Esophagus squamous epithelium (tissue), 5 donors: ENCODE measurements at regions not wholly inside any gene's neighbourhood (a gene's known extent, or its start where the extent isn't known, plus 50 kb on each side); places are given as distances from the start of the nearest gene placed in this dataset.

Source experiments
- DNase-seq: peaks from one replicate; lab custom pipeline; 2025; lab: John Stamatoyannopoulos, UW
- H3K27ac ChIP-seq, 4 donors: fragments of 200-600 bp; sonication (generic); one replicate each; pipeline ENCODE4 v1.5.1; 2016 to 2019; ENCODE audit warnings: mild to moderate bottlenecking in 1 of 4
- H3K27me3 ChIP-seq, 4 donors: fragments of 200-600 bp; sonication (generic); 1 replicate in 3 of 4; 2 replicates in 1 of 4; pipeline versions ENCODE4 v1.5.1 to v1.6.0; 2017 to 2021; ENCODE audit warnings: antibody characterized with exemption in 1 of 4
- H3K36me3 ChIP-seq, 3 donors: fragments of 200-600 bp; sonication (generic); one replicate each; pipeline ENCODE4 v1.5.1; 2016 to 2019
- H3K4me1 ChIP-seq, 3 donors: fragments of 200-600 bp; sonication (generic); one replicate each; pipeline ENCODE4 v1.5.1; 2017 to 2019
- H3K4me3 ChIP-seq, 4 donors: fragments of 200-600 bp; sonication (generic); 1 replicate in 3 of 4; 2 replicates in 1 of 4; pipeline ENCODE4 v1.5.1; 2016 to 2019; ENCODE audit warnings: mild to moderate bottlenecking in 2 of 4, moderate library complexity in 1 of 4
- H3K9me3 ChIP-seq, 3 donors: fragments of 200-600 bp; sonication (generic); one replicate each; pipeline ENCODE4 v1.5.1; 2016 to 2019
- POLR2A ChIP-seq, 4 donors: fragments of 450-650 bp; IDR thresholded peaks; one replicate each; pipeline ENCODE4 v1.6.1; 2017; ENCODE audit warnings: antibody characterized with exemption in 4 of 4, mild to moderate bottlenecking in 4 of 4, moderate library complexity in 3 of 4
- WGBS, 2 donors: methylation state at CpG; one replicate each; pipeline ENCODE4 v1.1.5; 2018; 5-methylcytosine and 5-hydroxymethylcytosine counted together
- intact Hi-C: fragments of 100-400 bp; cut with DNase I; formaldehyde crosslinking; loops from one replicate; pipeline ENCODE4 v1.15.0; 2022
- TF ChIP-seq, protein P1 (sequence below), 6 experiments: fragments of 450-650 bp in 4 of 6; fragments of 200-600 bp in 2 of 6; sonication (generic) in 2 of 6; IDR thresholded peaks; one replicate each; pipeline ENCODE4 v1.5.1; 2016 to 2019; ENCODE audit warnings: antibody characterized with exemption in 6 of 6, mild to moderate bottlenecking in 4 of 6, moderate library complexity in 4 of 6
- donor health status: DM: yes; HTN: yes; CAD: no.

DNA sequence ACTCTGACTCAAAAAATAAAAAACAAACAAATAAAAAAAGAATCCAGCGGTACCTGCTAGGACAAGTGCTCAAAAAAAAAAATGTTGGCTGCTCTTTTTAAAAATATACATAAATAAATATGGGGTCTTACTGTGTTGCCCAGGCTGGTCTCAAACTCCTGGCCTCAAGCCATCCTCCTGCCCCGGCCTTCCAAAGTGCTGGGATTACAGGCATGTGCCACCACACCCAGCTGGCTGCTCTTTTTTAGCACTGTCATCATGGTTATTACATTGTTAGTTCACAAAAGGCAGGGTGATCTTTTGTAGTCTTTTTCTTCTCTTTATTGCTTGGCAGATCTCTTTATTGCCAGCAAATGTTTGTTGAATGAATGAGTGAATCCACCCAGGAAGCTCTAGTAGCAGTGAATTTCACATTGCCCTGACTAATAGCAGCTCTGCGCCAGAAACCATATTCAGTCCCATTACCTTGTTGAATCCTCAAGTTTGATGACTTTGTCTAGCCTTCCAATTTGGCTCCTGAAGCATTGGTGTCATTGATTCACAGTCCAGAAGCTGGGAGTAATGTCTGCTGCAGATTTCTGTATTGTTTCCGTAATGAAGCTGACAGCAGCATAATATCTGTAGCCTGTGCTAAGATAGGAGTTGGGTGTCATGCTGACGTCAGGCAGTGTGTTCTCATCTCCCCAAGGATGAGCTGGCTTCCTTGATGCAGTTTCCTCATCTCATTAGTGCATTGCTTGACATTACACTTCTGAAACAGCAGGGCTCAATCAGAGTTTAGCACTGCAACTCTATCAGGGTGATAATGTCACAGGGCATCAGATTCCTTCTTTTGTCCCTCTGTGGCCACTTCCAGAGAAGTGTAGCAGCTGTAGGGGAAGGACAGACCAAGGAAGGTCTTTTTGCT is 84.9 kb upstream of the TGM3 start:
- Histone ChIP-seq H3K4me1 (peaks cover 9 to 39% (median 10%) of the 10 kb centered on the region in 3 donors), H3K9me3 (no peaks in the 10 kb centered on the region), H3K4me3 (no peak overlapping the region), H3K36me3 (no peaks in the 10 kb centered on the region), H3K27ac (peak overlapping the region; percentile 34 to 84 (median 66)), H3K27me3 (peaks cover 0 to 48% (median 0%) of the 10 kb centered on the region in 4 donors)
- 51 to 63% methylated on average over 5 of the region's 5 CpGs for WGBS, 2 donors
- intact Hi-C loops, result no loop called here
- no peak for DNase-seq
- TF ChIP-seq, protein P1, sequence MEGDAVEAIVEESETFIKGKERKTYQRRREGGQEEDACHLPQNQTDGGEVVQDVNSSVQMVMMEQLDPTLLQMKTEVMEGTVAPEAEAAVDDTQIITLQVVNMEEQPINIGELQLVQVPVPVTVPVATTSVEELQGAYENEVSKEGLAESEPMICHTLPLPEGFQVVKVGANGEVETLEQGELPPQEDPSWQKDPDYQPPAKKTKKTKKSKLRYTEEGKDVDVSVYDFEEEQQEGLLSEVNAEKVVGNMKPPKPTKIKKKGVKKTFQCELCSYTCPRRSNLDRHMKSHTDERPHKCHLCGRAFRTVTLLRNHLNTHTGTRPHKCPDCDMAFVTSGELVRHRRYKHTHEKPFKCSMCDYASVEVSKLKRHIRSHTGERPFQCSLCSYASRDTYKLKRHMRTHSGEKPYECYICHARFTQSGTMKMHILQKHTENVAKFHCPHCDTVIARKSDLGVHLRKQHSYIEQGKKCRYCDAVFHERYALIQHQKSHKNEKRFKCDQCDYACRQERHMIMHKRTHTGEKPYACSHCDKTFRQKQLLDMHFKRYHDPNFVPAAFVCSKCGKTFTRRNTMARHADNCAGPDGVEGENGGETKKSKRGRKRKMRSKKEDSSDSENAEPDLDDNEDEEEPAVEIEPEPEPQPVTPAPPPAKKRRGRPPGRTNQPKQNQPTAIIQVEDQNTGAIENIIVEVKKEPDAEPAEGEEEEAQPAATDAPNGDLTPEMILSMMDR (IDR thresholded peaks at IDR 0.05), result peak in 2 of 6 experiments; percentile 9 to 45
- TF ChIP-seq POLR2A (IDR thresholded peaks at IDR 0.05), result no peak

DNA sequence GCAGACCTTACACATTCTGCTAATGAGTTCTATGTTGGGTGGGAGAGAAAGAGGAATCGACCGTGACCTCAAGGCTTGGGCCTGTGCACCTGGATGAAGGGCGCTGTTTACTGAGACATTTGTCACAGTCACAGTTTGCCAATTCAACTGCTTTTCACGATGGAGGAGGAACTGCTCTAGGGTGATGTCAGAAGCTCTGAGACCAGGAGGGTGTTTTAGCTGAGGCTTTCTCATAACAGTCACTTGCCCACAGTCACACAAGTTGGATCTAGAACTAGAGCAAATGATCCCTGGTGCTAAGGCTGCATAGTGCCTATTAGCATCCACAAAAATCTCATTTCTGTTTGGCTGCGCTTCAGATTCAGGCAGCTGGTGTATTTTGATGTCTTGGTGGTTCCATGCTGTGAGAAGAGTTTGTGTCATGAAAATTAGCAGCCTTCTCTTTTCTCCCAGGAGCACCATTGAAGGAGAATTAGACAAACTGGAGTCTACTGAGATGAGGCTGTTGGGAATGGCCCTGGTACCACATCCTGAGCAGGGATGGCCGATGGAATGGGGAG is 83.3 kb upstream of the TGM3 start:
- Histone ChIP-seq H3K36me3 (no peaks in the 10 kb centered on the region), H3K27me3 (peaks cover 0 to 34% (median 0%) of the 10 kb centered on the region in 4 donors), H3K9me3 (no peaks in the 10 kb centered on the region), H3K4me1 (peaks cover 3 to 29% (median 5%) of the 10 kb centered on the region in 3 donors), H3K4me3 (no peak overlapping the region), H3K27ac (peak overlapping the region in 2 of 4 donors; percentile 71 to 84)
- intact Hi-C loops, result no loop called here
- 70 to 76% methylated on average over 5 to 6 of the region's 6 CpGs for WGBS, 2 donors
- TF ChIP-seq, protein P1 (IDR thresholded peaks at IDR 0.05), result no peak
- no peak for TF ChIP-seq POLR2A (IDR thresholded peaks at IDR 0.05)
- DNase-seq, result no peak

DNA sequence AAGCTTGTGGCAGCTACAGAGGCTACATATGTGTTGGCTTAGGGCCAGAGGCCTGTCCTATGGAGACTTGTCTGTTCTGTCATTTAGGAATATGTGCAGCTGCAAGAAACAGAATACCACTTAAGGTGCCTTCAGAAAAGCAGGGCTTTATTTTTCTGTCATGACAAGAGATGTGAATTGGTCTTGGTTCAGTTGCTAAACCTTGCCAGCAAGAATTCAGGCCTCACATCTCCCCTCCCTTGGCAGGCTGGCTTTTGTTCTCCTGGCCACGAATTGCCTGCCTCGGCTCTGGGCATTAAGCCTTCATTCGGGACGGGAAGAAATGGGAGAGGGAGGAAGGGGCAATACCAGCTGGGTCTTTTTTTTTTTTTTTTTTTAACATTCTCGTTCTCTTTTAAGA is 82.4 kb upstream of the TGM3 start:
- Histone ChIP-seq H3K27ac (no peak overlapping the region), H3K9me3 (no peaks in the 10 kb centered on the region), H3K36me3 (no peaks in the 10 kb centered on the region), H3K27me3 (peaks cover 0 to 29% (median 0%) of the 10 kb centered on the region in 4 donors), H3K4me1 (peaks cover 0 to 24% (median 0%) of the 10 kb centered on the region in 3 donors), H3K4me3 (no peak overlapping the region)
- WGBS, 2 donors, result 58 to 69% methylated on average over 5 of the region's 5 CpGs
- no peak for DNase-seq
- no peak for TF ChIP-seq POLR2A (IDR thresholded peaks at IDR 0.05)
- TF ChIP-seq, protein P1 (IDR thresholded peaks at IDR 0.05), result no peak
- intact Hi-C loops, result no loop called here

DNA sequence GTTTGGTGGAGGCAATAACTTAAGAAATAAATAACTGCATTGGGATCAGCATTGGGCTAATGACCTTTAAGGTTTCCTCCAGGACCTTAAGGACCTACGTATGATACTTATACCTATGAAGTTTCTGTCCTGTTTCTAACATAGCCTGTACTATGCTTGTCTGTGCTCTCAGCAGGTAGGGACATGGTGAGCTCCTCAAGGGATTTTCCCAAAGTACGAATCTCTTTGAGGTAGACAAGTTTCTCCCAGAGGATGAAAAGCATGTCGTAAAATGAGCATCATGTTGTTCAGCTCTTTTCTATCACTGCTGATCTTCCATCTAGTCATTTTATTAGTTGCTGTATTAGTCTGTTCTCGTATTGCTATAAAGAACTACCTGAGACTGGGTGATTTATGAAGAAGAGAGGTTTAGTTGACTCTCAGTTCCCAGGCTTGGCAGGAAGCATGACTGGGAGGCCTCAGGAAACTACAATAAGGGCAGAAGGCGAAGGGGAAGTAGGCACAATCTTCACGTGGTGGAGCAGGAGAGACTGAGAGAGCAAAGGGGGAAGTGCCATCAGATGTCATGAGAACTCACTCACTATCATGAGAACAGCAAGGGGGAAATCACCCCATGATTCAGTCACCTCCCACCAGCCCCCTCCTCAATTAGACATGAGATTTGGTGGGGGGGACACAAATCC is 77.8 kb upstream of the TGM3 start:
- H3K4me1 ChIP-seq, result peaks cover 0 to 9% (median 0%) of the 10 kb centered on the region in 3 donors
- H3K27me3 ChIP-seq, result peaks cover 0 to 5% (median 0%) of the 10 kb centered on the region in 4 donors
- DNase-seq, result no peak
- peak overlapping the region in 2 of 4 donors; percentile 36 to 39 for H3K27ac ChIP-seq
- H3K9me3 ChIP-seq, result no peaks in the 10 kb centered on the region
- intact Hi-C loops, result no loop called here
- no peak overlapping the region for H3K4me3 ChIP-seq
- TF ChIP-seq POLR2A (IDR thresholded peaks at IDR 0.05), result no peak
- TF ChIP-seq, protein P1 (IDR thresholded peaks at IDR 0.05), result no peak
- 34 to 45% methylated on average over 6 of the region's 6 CpGs for WGBS, 2 donors
- no peaks in the 10 kb centered on the region for H3K36me3 ChIP-seq
